ENCODE measurements at regions not wholly inside any gene's neighbourhood (a gene's known extent, or its start where the extent isn't known, plus 50 kb on each side); places are given as distances from the start of the nearest gene placed in this dataset.

DNA sequence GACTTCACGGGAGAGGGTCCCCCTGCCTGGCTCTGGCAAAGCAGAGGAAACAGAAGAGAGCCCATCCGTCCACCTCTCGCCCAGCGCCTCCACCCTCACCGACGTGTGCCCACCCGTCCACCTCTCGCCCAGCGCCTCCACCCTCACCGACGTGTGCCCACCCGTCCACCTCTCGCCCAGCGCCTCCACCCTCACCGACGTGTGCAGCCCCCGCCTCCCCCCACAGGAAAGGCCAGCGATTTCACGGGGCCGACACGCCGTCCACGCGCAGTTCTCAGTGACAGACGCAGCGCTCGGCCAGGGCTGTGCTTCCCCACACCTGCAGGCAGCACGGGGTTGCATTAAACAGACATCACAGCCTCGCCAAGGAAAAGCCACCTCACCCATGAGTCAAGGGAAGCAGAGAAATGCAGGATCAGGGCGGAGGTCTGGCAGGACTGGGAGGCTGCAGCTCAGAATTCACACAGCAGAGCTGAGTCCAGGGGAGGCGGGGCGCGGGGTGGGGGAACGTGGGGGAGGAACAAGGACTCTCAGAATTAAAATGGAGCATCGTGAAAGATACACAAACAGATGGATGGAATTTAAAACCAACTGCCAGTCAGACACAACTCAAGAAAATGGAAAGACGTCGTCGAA, 377.7 kb downstream of the BRD1 start:
- DNase-seq (ENCODE audit: low read depth), result no peak
- TF ChIP-seq, protein P1, sequence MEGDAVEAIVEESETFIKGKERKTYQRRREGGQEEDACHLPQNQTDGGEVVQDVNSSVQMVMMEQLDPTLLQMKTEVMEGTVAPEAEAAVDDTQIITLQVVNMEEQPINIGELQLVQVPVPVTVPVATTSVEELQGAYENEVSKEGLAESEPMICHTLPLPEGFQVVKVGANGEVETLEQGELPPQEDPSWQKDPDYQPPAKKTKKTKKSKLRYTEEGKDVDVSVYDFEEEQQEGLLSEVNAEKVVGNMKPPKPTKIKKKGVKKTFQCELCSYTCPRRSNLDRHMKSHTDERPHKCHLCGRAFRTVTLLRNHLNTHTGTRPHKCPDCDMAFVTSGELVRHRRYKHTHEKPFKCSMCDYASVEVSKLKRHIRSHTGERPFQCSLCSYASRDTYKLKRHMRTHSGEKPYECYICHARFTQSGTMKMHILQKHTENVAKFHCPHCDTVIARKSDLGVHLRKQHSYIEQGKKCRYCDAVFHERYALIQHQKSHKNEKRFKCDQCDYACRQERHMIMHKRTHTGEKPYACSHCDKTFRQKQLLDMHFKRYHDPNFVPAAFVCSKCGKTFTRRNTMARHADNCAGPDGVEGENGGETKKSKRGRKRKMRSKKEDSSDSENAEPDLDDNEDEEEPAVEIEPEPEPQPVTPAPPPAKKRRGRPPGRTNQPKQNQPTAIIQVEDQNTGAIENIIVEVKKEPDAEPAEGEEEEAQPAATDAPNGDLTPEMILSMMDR (IDR thresholded peaks at IDR 0.05; ENCODE audit: low read depth, low read length, missing control alignments), result no peak
- no peak overlapping the region for H3K4me3 ChIP-seq (ENCODE audit: low read depth, low read length)

DNA sequence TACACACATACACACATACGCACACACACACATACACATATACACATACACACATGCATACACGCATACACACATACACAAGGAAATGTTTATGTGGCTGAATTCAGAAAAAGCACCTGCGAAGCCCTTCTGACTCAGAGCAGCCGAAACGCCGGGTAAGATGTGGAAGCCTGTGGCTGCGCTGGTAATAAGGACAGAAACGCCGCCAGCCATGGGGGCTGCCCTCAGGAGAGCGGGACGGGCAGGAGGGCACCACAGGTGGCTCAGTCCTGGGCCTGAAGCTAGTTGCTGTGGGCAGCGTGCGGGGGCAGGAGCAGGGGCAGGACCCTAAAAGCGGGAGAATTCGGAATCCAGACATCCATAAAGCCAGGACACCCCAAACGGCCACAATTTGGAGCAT, 378.3 kb downstream of the BRD1 start:
- TF ChIP-seq, protein P1 (IDR thresholded peaks at IDR 0.05; ENCODE audit: low read depth, low read length, missing control alignments), result no peak
- DNase-seq (ENCODE audit: low read depth), result no peak
- no peak overlapping the region for H3K4me3 ChIP-seq (ENCODE audit: low read depth, low read length)

DNA sequence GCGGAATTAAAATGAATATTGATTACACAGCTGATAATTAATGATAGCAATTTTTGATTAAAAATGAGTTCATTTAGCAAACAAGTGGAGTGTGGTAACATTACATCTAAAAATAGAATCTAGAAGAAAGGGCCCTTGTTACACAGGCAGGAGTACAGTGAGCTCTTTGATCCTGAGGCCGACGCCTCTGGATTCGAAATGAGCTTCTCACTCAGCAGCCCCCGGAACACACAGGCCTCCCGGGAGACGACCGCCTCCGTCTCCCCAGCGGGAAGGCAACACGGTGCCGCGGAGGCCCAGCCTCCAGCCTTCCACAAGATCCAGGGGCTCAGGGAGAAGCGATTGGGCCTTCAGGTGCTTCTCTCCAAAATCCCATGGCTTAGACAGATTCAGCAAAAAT, 379.1 kb downstream of the BRD1 start:
- no peak for DNase-seq (ENCODE audit: low read depth)
- TF ChIP-seq, protein P1 (IDR thresholded peaks at IDR 0.05; ENCODE audit: low read depth, low read length, missing control alignments), result no peak
- no peak overlapping the region for H3K4me3 ChIP-seq (ENCODE audit: low read depth, low read length)

DNA sequence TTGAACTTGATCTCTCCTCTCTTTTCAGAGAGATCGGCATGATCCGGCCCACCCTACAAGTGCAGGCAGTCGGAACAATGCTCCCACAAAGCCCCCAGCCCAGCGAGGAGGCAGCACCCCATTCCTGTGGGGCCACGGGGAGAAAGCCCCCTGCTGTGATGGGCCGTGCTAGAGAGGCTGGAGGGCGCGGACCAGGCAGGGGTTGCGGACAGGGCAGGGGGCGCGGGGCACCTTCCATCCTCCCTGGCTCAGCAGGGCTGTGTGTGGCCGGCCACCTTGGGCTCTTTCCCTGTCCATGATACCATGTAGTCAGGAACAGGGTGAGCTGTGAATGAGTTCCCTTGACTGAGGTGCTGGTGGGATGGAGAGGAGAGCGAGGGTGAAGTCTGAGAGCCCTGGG, 379.8 kb downstream of the BRD1 start:
- no peak overlapping the region for H3K4me3 ChIP-seq (ENCODE audit: low read depth, low read length)
- no peak for DNase-seq (ENCODE audit: low read depth)
- TF ChIP-seq, protein P1 (IDR thresholded peaks at IDR 0.05; ENCODE audit: low read depth, low read length, missing control alignments), result no peak

DNA sequence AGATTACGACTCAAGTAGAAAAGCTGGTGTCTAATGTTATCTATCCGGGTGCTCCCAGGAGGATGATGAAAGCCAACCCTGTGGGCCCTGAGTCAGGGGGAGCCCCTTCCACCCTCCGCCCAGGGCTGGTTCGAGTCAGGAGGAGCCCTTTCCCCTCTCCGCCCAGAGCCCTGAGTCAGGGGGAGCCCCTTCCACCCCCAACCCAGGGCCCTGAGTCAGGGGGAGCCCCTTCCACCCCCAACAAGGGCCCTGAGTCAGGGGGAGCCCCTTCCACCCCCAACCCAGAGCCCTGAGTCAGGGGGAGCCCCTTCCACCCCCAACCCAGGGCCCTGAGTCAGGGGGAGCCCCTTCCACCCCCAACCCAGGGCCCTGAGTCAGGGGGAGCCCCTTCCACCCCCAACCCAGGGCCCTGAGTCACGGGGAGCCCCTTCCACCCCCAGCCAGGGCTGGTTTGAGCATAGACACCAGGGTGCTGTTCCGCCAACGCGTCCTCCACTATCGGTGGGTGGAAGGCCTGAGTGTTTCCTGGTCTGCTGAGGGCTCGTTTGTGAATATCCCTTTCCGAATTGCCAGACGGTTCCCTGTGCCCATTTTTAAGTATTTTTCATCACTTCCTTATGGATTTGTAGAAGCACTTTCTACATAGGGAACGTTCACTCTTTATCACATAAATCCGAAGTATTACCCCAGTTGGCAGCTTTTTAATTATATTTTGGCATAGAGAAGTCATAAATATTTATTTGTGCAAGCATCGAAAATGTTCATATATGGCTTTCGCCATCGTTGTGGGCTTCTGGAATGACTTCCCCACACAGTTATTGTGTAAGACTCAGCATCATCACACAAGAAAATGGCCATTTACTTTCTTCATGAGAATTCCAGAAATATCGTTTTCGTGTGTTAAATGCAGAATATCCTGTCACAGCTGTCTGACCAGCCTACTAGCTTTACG, 380.6 kb downstream of the BRD1 start:
- H3K4me3 ChIP-seq (ENCODE audit: low read depth, low read length), result no peak overlapping the region
- no peak for DNase-seq (ENCODE audit: low read depth)
- TF ChIP-seq, protein P1 (IDR thresholded peaks at IDR 0.05; ENCODE audit: low read depth, low read length, missing control alignments), result no peak

DNA sequence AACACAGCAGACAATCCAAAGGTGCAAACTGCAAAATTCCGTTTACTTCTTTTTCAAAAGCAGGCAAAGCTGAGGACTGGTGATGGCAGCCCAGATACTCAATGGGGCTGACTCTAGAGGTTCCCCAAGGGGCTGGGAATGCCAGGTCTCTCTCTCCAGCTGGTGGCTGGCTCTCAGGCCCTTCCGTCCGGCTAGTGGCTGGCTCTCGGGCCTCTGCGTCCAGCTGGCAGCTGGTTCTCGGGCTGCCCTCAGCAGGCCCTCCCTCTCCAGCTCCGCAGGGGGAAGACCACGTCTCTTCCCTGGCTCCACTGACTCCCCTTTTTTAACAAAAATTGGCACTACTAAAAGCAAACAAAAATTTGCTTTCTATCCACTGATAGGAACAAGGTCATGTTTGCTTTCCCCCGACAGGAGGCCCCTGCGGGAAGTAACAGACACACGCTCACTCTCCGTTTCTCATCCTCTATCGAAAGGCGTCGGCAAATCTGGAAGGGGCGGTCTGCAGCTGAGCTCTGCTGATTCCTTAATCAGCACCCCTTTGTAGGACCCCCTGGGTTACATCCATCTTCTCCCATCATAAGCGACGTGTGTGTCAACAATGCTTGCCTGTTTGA, 381.4 kb downstream of the BRD1 start:
- DNase-seq (ENCODE audit: low read depth), result no peak
- TF ChIP-seq, protein P1 (IDR thresholded peaks at IDR 0.05; ENCODE audit: low read depth, low read length, missing control alignments), result no peak
- no peak overlapping the region for H3K4me3 ChIP-seq (ENCODE audit: low read depth, low read length)
